Hematopoietic multipotent progenitor cell treated with erythropoietin and hydrocortisone succinate and interleukin-3 and kit ligand, for 17 days (in vitro differentiated cells): ENCODE measurements at regions not wholly inside any gene's neighbourhood (a gene's known extent, or its start where the extent isn't known, plus 50 kb on each side); places are given as distances from the start of the nearest gene placed in this dataset.

ENCODE experiments used
- DNase-seq: peaks from one replicate; pipeline ENCODE4 v3.0.0-alpha.2; 2015; ENCODE audit warnings: low spot score

GRCh38 chr18:43883886-43884285, 606.6 kb upstream of the SYT4 start:
- no peak for DNase-seq

- DNase-seq = no peak
Measured at GRCh38 chr18:43886341-43886740, 609.1 kb upstream of the SYT4 start.

GRCh38 chr18:43887491-43887890, 610.2 kb upstream of the SYT4 start:
- no peak for DNase-seq

- no peak for DNase-seq
Measured at GRCh38 chr18:43888598-43888997, 611.3 kb upstream of the SYT4 start.

- DNase-seq = no peak
Measured at GRCh38 chr18:43893001-43893637, 615.8 kb upstream of the SYT4 start.

- no peak for DNase-seq
Measured at GRCh38 chr18:43904209-43904837, 627.0 kb upstream of the SYT4 start.

GRCh38 chr18:43914018-43914417, 636.7 kb upstream of the SYT4 start:
- no peak for DNase-seq

- DNase-seq = no peak
Measured at GRCh38 chr18:43916984-43917383, 639.7 kb upstream of the SYT4 start.

- DNase-seq = no peak
Measured at GRCh38 chr18:43917520-43917919, 640.2 kb upstream of the SYT4 start.

- DNase-seq = no peak
Measured at GRCh38 chr18:43919551-43919950, 642.3 kb upstream of the SYT4 start.

- DNase-seq = no peak
Measured at GRCh38 chr18:43931439-43931838, 654.1 kb upstream of the SYT4 start.

- DNase-seq = no peak
Measured at GRCh38 chr18:43932140-43932539, 654.9 kb upstream of the SYT4 start.

- DNase-seq = no peak
Measured at GRCh38 chr18:43933177-43933576, 655.9 kb upstream of the SYT4 start.

GRCh38 chr18:43934322-43934721, 657.0 kb upstream of the SYT4 start:
- no peak for DNase-seq

- DNase-seq = no peak
Measured at GRCh38 chr18:43934781-43935471, 657.6 kb upstream of the SYT4 start.

GRCh38 chr18:43936176-43936575, 658.9 kb upstream of the SYT4 start:
- DNase-seq = no peak

GRCh38 chr18:43949291-43949690, 672.0 kb upstream of the SYT4 start:
- DNase-seq = no peak

- no peak for DNase-seq
Measured at GRCh38 chr18:43950062-43950461, 672.8 kb upstream of the SYT4 start.

GRCh38 chr18:43952398-43952797, 675.1 kb upstream of the SYT4 start:
- no peak for DNase-seq

GRCh38 chr18:43961722-43962121, 684.4 kb upstream of the SYT4 start:
- no peak for DNase-seq

GRCh38 chr18:43964666-43965065, 687.4 kb upstream of the SYT4 start:
- no peak for DNase-seq

GRCh38 chr18:43965691-43966090, 688.4 kb upstream of the SYT4 start:
- DNase-seq = no peak

GRCh38 chr18:43970656-43971055, 693.4 kb upstream of the SYT4 start:
- DNase-seq = no peak

GRCh38 chr18:43978174-43978573, 700.9 kb upstream of the SYT4 start:
- no peak for DNase-seq
